ENCODE measurements at regions not wholly inside any gene's neighbourhood (a gene's known extent, or its start where the extent isn't known, plus 50 kb on each side); places are given as distances from the start of the nearest gene placed in this dataset.
"Not testable (repeated sequence)": the region's sequence is repeated elsewhere in the genome, so short reads cannot be mapped to it uniquely, and the experiment has no call there.

DNA sequence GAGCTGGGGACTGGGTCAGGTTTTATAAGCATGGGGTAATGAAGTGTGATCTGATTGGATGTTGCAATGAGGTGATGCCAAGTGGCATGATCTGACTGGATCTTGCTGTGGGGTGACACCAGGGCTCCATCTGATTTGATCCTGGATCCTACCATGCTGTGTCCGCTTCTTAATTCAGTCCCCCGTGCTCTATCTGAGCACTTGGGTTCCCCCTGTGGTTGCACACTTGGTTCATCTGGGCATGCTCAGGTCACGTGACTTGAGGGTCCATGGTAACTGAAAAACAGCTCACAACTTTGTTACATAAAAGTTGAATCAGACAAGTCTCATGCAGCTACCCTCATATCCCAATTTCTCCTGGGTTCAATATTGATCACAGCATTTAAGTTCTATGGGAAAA is 448.6 kb upstream of the NRP1 start:
- no peak overlapping the region for H3K4me3 Mint-ChIP-seq
- H3K4me1 Mint-ChIP-seq, result no peaks in the 10 kb centered on the region
- H3K27ac Mint-ChIP-seq, result no peak overlapping the region
- no peaks in the 10 kb centered on the region for H3K9me3 Mint-ChIP-seq
- H3K36me3 Mint-ChIP-seq (ENCODE audit: low read depth), result no peaks in the 10 kb centered on the region
- ATAC-seq (replicated peaks), result no peak
- peaks cover 7% of the 10 kb centered on the region for H3K27me3 Mint-ChIP-seq

DNA sequence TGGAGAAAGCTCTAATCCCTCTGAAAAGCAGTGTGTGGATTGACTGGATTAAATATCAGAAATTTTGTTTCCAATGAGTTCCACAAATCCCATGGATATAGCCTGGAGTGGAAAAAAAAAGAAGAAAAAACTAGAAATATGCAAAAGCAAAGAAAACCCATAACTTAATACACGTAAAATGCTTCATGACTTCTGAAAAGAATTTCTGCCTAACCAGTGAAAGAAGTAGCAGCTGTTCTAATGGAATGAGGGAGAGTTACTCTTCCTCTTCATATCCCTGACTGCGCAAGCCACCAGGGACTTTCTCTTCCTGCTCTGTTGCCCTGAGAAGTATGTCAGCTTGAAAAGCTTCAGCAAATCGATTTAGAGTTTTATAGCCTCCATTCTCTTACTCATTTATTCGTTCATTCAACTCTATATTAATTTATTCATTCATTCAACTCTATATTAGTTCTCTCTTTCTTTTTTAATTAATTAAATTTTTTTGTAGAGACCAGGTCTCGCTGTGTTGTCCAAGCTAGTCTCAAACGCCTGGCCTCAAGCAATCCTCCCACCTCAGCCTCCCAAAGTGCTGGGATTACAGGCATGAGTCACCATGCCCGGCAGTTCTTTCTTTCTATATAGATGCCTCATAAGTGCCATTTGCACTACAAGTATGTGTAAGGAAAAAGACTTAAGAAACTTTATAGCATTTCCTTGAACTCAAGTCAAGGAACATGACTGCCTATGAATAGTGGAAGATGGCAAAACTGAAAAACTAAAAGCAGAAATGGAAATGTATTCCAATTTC is 447.3 kb upstream of the NRP1 start:
- Mint-ChIP-seq H3K4me1 (no peaks in the 10 kb centered on the region), H3K27ac (no peak overlapping the region), H3K9me3 (no peaks in the 10 kb centered on the region), H3K27me3 (peaks cover 7% of the 10 kb centered on the region), H3K4me3 (no peak overlapping the region), H3K36me3 (ENCODE audit: low read depth) (no peaks in the 10 kb centered on the region)
- ATAC-seq (replicated peaks), result no peak

DNA sequence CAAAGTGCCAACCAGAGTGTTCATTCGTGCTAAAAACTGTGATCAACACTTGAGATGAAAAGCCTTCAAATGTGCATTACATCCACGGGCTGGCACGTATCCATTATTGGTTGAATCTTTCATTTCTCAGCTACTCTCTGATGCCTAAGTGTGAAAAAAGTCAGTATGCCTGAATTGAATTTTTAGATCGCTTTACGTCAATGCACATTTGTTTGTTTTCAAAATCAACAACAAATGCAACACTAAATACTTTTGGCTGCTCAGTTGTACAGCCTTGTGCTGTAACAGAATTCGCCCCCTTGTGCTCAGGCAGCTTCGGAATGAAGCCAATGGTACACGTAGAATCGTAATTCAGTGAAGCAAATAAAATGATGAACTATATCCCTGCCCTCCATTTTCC is 446.5 kb upstream of the NRP1 start:
- no peak overlapping the region for H3K27ac Mint-ChIP-seq
- ATAC-seq (replicated peaks), result no peak
- H3K4me3 Mint-ChIP-seq, result no peak overlapping the region
- peaks cover 7% of the 10 kb centered on the region for H3K27me3 Mint-ChIP-seq
- H3K9me3 Mint-ChIP-seq, result no peaks in the 10 kb centered on the region
- no peaks in the 10 kb centered on the region for H3K36me3 Mint-ChIP-seq (ENCODE audit: low read depth)
- H3K4me1 Mint-ChIP-seq, result no peaks in the 10 kb centered on the region

GRCh38 chr10:33777223-33777622 is 442.8 kb upstream of the NRP1 start:
- no peaks in the 10 kb centered on the region for H3K36me3 Mint-ChIP-seq (ENCODE audit: low read depth)
- ATAC-seq (replicated peaks), result no peak

GRCh38 chr10:33776419-33777070 is 442.1 kb upstream of the NRP1 start:
- ATAC-seq (replicated peaks), result no peak
- Mint-ChIP-seq H3K4me1 (no peaks in the 10 kb centered on the region), H3K27ac (no peak overlapping the region), H3K9me3 (no peaks in the 10 kb centered on the region), H3K4me3 (no peak overlapping the region), H3K27me3 (peaks cover 6% of the 10 kb centered on the region), H3K36me3 (ENCODE audit: low read depth) (no peaks in the 10 kb centered on the region)

More at GRCh38 chr10:33777223-33777622, 442.8 kb upstream of the NRP1 start:
- H3K27me3 Mint-ChIP-seq, result peaks cover 6% of the 10 kb centered on the region
- H3K27ac Mint-ChIP-seq, result no peak overlapping the region
- H3K4me3 Mint-ChIP-seq, result no peak overlapping the region
- H3K4me1 Mint-ChIP-seq, result no peaks in the 10 kb centered on the region
- no peaks in the 10 kb centered on the region for H3K9me3 Mint-ChIP-seq

DNA sequence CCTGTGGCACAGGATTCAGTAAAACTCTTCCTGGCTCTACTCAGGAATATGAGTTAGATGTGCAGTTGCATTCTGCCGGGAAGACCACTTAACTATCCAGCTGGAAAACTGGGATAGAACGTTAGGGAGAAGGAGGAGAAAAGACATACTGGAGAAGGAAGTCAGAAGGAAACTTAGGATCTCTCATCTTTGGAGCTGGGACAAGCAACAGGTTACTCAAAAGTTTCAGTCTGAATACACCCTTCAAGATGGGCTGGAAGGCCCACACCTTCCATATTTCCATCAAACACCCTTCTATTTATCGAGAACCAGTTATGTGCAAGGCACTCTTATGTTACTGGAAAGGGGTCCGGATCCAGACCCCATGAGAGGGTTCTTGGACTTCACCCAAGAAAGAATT is 440.4 kb upstream of the NRP1 start:
- Mint-ChIP-seq H3K4me3 (no peak overlapping the region), H3K27me3 (peaks cover 3% of the 10 kb centered on the region), H3K36me3 (ENCODE audit: low read depth) (no peaks in the 10 kb centered on the region), H3K27ac (no peak overlapping the region), H3K4me1 (no peaks in the 10 kb centered on the region), H3K9me3 (no peaks in the 10 kb centered on the region)
- ATAC-seq (replicated peaks), result no peak

DNA sequence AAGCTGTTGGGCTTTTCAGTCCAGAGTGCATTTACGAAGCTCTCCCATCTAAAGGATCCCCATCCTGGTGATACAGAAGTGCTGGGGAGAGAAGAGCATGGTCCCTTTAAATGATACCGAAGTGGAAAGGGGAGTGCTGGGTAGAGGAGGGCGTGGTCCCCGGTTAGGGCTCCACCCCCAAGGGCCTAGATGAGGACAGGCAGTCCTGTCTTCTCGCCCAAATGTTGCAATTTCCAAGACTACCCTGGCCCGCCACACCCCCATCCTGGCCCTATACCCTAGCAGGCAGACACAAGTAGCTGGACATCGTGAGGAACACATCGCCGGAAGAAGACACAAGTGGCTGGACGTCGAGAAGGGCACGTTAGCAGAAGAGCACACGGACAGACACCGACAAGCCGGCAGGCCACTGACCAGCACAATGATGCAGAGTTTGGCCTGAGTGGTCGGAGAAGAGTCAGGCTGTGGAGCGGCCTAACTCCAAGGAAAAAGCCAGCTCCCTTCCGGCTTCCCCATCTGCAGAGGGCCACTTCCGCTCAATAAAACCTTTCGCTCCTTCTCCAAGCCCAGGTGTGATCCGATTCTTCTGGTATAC is 439.5 kb upstream of the NRP1 start:
- no peak for ATAC-seq (replicated peaks)
- no peak overlapping the region for H3K4me3 Mint-ChIP-seq
- H3K36me3 Mint-ChIP-seq (ENCODE audit: low read depth), result no peaks in the 10 kb centered on the region
- H3K27me3 Mint-ChIP-seq, result peaks cover 3% of the 10 kb centered on the region
- H3K4me1 Mint-ChIP-seq, result no peaks in the 10 kb centered on the region
- H3K27ac Mint-ChIP-seq, result no peak overlapping the region
- no peaks in the 10 kb centered on the region for H3K9me3 Mint-ChIP-seq

- no peak for ATAC-seq (replicated peaks)
- H3K36me3 Mint-ChIP-seq (ENCODE audit: low read depth), result no peaks in the 10 kb centered on the region
- no peak overlapping the region for H3K27ac Mint-ChIP-seq
- H3K4me1 Mint-ChIP-seq, result no peaks in the 10 kb centered on the region
- H3K4me3 Mint-ChIP-seq, result no peak overlapping the region
- H3K9me3 Mint-ChIP-seq, result no peaks in the 10 kb centered on the region
- H3K27me3 Mint-ChIP-seq, result peaks cover 3% of the 10 kb centered on the region
These were observed 438.7 kb upstream of the NRP1 start for GRCh38 chr10:33773253-33773573.

- Mint-ChIP-seq H3K9me3 (no peaks in the 10 kb centered on the region), H3K4me3 (no peak overlapping the region), H3K4me1 (no peaks in the 10 kb centered on the region), H3K27me3 (peaks cover 3% of the 10 kb centered on the region), H3K27ac (no peak overlapping the region), H3K36me3 (ENCODE audit: low read depth) (no peaks in the 10 kb centered on the region)
- no peak for ATAC-seq (replicated peaks)
These were observed 438.1 kb upstream of the NRP1 start for GRCh38 chr10:33772370-33773252.

GRCh38 chr10:33771856-33772255 is 437.4 kb upstream of the NRP1 start:
- H3K4me1 Mint-ChIP-seq, result not testable (repeated sequence)

DNA sequence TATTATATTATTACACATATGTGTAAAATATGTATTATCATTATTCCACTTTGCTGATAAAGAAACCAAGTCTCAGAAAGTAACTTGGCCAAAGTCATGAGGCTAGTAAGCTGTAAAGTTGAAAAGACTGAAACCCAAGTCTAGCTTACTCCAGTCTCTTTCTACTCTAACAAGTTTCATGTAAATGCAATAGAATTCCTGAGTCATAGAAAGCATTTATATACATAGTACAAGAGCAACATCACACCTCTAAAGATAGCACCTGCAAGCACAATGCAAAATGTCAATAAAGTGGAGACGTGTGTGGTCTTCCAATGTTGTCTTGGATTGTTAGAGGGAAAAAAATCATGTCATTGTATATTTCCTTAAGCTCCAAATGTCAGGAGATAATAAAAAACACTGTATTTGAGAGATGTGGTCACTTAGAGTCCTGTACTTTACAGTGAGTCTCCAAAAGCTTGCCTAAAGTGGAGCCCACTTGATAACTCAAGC is 430.3 kb upstream of the NRP1 start:
- H3K4me1 Mint-ChIP-seq, result no peaks in the 10 kb centered on the region
- no peaks in the 10 kb centered on the region for H3K36me3 Mint-ChIP-seq (ENCODE audit: low read depth)
- H3K27me3 Mint-ChIP-seq, result no peaks in the 10 kb centered on the region
- no peak overlapping the region for H3K4me3 Mint-ChIP-seq
- H3K27ac Mint-ChIP-seq, result no peak overlapping the region
- peaks cover 3% of the 10 kb centered on the region for H3K9me3 Mint-ChIP-seq
- ATAC-seq (replicated peaks), result no peak

More at GRCh38 chr10:33771856-33772255, 437.4 kb upstream of the NRP1 start:
- not testable (repeated sequence) for H3K36me3 Mint-ChIP-seq (ENCODE audit: low read depth); ATAC-seq (replicated peaks); H3K27ac Mint-ChIP-seq; H3K9me3 Mint-ChIP-seq; H3K4me3 Mint-ChIP-seq; H3K27me3 Mint-ChIP-seq

DNA sequence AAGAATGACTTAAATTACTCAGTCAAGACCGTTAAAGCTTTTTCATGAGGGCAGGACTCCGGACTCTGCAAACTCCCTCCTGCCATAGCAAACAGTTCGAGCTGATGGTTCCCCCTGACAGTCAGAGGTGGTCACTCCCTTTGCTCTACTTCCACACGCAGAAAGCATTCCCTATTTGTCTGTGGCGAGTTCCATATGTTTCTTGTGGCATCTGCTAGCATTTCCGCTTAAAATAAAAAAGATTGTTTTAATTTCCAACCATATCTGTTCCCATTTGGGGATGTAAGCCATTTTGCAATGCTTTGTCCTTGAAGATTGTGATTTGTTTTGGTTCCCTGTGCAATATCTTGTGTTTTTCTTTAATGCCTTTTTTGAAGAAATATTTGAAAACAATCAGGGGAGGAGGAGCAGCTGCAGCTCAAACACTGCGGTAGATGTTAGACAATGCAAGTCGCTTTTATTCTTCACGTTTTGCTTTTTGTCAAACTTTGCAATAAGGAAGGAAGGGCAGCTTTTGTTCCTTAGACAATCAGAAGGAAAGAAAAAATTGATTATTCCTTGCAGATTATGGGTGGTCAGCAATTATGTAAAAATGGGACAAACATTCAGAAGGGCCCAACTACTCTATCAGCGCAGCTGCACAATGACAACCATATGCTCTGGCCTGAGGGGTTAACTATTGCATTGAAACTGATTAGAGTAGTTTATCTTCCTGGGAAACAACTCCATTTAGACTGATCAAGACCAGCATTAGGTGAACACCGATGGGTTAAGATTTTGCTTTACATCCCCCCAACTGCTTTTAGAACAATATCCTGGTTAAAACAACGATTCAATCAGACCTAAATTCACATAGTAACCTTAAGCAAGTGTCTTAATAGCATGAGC is 425.8 kb upstream of the NRP1 start:
- no peak overlapping the region for H3K4me3 Mint-ChIP-seq
- peaks cover 3% of the 10 kb centered on the region for H3K9me3 Mint-ChIP-seq
- no peaks in the 10 kb centered on the region for H3K27me3 Mint-ChIP-seq
- H3K27ac Mint-ChIP-seq, result no peak overlapping the region
- no peak for ATAC-seq (replicated peaks)
- no peaks in the 10 kb centered on the region for H3K4me1 Mint-ChIP-seq
- H3K36me3 Mint-ChIP-seq (ENCODE audit: low read depth), result no peaks in the 10 kb centered on the region

DNA sequence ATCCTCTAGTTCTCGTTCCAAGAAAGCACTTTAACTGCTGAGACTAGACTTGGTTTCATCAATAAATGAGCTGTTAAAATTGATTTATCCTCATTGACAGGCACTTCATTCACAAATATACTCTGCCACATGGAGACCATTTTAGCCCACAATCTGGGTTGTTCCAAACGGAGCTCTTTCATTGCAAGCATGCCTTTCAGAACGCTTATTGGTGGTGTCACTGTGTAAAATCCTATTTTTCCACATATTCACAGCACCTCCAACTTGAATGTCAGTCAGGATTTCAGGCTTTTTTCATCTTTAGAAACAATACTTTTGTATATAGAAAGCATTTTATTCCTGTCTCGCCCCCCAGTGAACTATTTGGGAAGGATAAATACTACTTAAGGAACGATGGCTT is 424.7 kb upstream of the NRP1 start:
- no peak for ATAC-seq (replicated peaks)
- H3K27ac Mint-ChIP-seq, result no peak overlapping the region
- peaks cover 3% of the 10 kb centered on the region for H3K9me3 Mint-ChIP-seq
- no peaks in the 10 kb centered on the region for H3K36me3 Mint-ChIP-seq (ENCODE audit: low read depth)
- H3K4me1 Mint-ChIP-seq, result no peaks in the 10 kb centered on the region
- H3K4me3 Mint-ChIP-seq, result no peak overlapping the region
- no peaks in the 10 kb centered on the region for H3K27me3 Mint-ChIP-seq

GRCh38 chr10:33758299-33758698 is 423.8 kb upstream of the NRP1 start:
- no peak overlapping the region for H3K27ac Mint-ChIP-seq
- ATAC-seq (replicated peaks), result no peak
- H3K36me3 Mint-ChIP-seq (ENCODE audit: low read depth), result no peaks in the 10 kb centered on the region
- no peaks in the 10 kb centered on the region for H3K4me1 Mint-ChIP-seq
- no peak overlapping the region for H3K4me3 Mint-ChIP-seq
- H3K27me3 Mint-ChIP-seq, result no peaks in the 10 kb centered on the region
- H3K9me3 Mint-ChIP-seq, result peaks cover 3% of the 10 kb centered on the region
